H1 (cell line): ENCODE measurements at regions not wholly inside any gene's neighbourhood (a gene's known extent, or its start where the extent isn't known, plus 50 kb on each side); places are given as distances from the start of the nearest gene placed in this dataset.

Experiments used
- CTCF ChIA-PET: fragments of 300-600 bp; sonication (Branson Sonifier 250); formaldehyde crosslinking; loops from one replicate; lab custom pipeline; 2021; ENCODE audit not compliant: partially characterized antibody; lab: Charles Lee
- POLR2A ChIA-PET: fragments of 300-600 bp; sonication (Branson Sonifier 250); formaldehyde crosslinking; loops from one replicate; lab custom pipeline; 2021; ENCODE audit warnings: inconsistent platforms; ENCODE audit not compliant: partially characterized antibody; lab: Charles Lee
- DNase-seq, 2 experiments: peaks; one replicate each; pipeline versions ENCODE4 v3.0.0 to v3.0.0-alpha.2; 2010 to 2022; ENCODE audit warnings: low spot score in 2 of 2, low read depth in 1 of 2, mixed read lengths in 1 of 2
- FAIRE-seq: peaks from 2 replicates; lab custom pipeline; 2011; peaks lifted over from hg19 to GRCh38; lab: Jason Lieb, UNC
- H2AFZ ChIP-seq: 2 replicates; pipeline ENCODE4 v1.8.1; 2012; ENCODE audit warnings: low read length, inconsistent platforms
- H2AK5ac ChIP-seq: 2 replicates; pipeline ENCODE4 v1.6.1; 2013; ENCODE audit warnings: low read depth, low read length
- H2BK120ac ChIP-seq: replicated peaks from 2 replicates; pipeline ENCODE3; 2013; ENCODE audit warnings: low read depth, low read length, inconsistent platforms
- H2BK12ac ChIP-seq: 2 replicates; pipeline ENCODE4 v1.6.1; 2013; ENCODE audit warnings: low read depth, low read length
- H2BK15ac ChIP-seq: 2 replicates; pipeline ENCODE4 v1.6.1; 2013; ENCODE audit warnings: low read length
- H2BK20ac ChIP-seq: 2 replicates; pipeline ENCODE4 v1.6.1; 2013; ENCODE audit warnings: low read length
- H2BK5ac ChIP-seq: 2 replicates; pipeline ENCODE4 v1.6.1; 2013; ENCODE audit warnings: low read depth, low read length
- H3K14ac ChIP-seq: 2 replicates; pipeline ENCODE4 v1.6.1; 2013; ENCODE audit warnings: inconsistent platforms; ENCODE audit not compliant: insufficient read length
- H3K18ac ChIP-seq: 2 replicates; pipeline ENCODE4 v1.6.1; 2013; ENCODE audit warnings: low read length; ENCODE audit errors: extremely low read depth
- H3K23ac ChIP-seq: 2 replicates; pipeline ENCODE4 v1.6.1; 2013; ENCODE audit warnings: inconsistent platforms; ENCODE audit not compliant: insufficient read length
- H3K23me2 ChIP-seq: 2 replicates; pipeline ENCODE4 v1.6.1; 2013; ENCODE audit warnings: low read depth, low read length
- H3K27ac ChIP-seq: 2 replicates; pipeline ENCODE4 v1.6.1; 2011; ENCODE audit warnings: low read depth, low read length, inconsistent platforms
- H3K27me3 ChIP-seq, 4 experiments: replicated peaks in 1 of 4; 1 replicate in 1 of 4; 2 replicates in 3 of 4; pipeline versions ENCODE4 v1.6.1 to v1.8.1; 2011 to 2013; ENCODE audit warnings: low read length in 3 of 4, mild to moderate bottlenecking in 3 of 4, inconsistent platforms in 2 of 4, mixed read lengths in 2 of 4, moderate library complexity in 1 of 4; ENCODE audit not compliant: control insufficient read depth in 3 of 4, insufficient read depth in 3 of 4; ENCODE audit errors: extremely low read depth in 1 of 4
- H3K36me3 ChIP-seq, 4 experiments: 2 replicates each; pipeline versions ENCODE4 v1.6.1 to v1.8.1; 2011 to 2013; ENCODE audit warnings: mild to moderate bottlenecking in 4 of 4, low read length in 3 of 4, moderate library complexity in 2 of 4, control low read depth in 1 of 4, inconsistent platforms in 1 of 4; ENCODE audit not compliant: insufficient read depth in 4 of 4, control insufficient read depth in 2 of 4
- H3K4ac ChIP-seq: replicated peaks from 2 replicates; pipeline ENCODE3; 2013; ENCODE audit warnings: low read length, low read depth, mixed read lengths, inconsistent platforms; ENCODE audit not compliant: insufficient read length
- H3K4me1 ChIP-seq, 4 experiments: replicated peaks in 1 of 4; 1 replicate in 1 of 4; 2 replicates in 3 of 4; pipeline versions ENCODE4 v1.6.1 to v1.8.1; 2011 to 2013; ENCODE audit warnings: low read length in 3 of 4, inconsistent platforms in 2 of 4, mixed read lengths in 1 of 4; ENCODE audit not compliant: insufficient read depth in 4 of 4, control insufficient read depth in 3 of 4
- H3K4me2 ChIP-seq, 2 experiments: 2 replicates each; pipeline versions ENCODE4 v1.6.1 to v1.8.1; 2011 to 2013; ENCODE audit warnings: low read depth in 2 of 2, low read length in 2 of 2, control low read depth in 1 of 2, inconsistent platforms in 1 of 2, mild to moderate bottlenecking in 1 of 2; ENCODE audit not compliant: insufficient read depth in 1 of 2
- H3K4me3 ChIP-seq, 4 experiments: fragments of 200-600, 300-600 bp in 1 of 4; sonication (generic), shearing (Covaris generic), sonication (Bioruptor Twin) in 1 of 4; 2 replicates each; pipeline versions ENCODE4 v1.5.1 to v1.8.1; 2011 to 2016; ENCODE audit warnings: low read length in 4 of 4, low read depth in 3 of 4, control low read depth in 2 of 4, inconsistent platforms in 2 of 4, mild to moderate bottlenecking in 2 of 4, mixed read lengths in 1 of 4, moderate library complexity in 1 of 4; ENCODE audit not compliant: insufficient read depth in 2 of 4; ENCODE audit errors: extremely low read depth in 1 of 4
- H3K56ac ChIP-seq: replicated peaks from 2 replicates; pipeline ENCODE3; 2013; ENCODE audit warnings: low read depth, mild to moderate bottlenecking, mixed read lengths, low read length, inconsistent platforms; ENCODE audit not compliant: insufficient read length
- H3K79me1 ChIP-seq: 2 replicates; pipeline ENCODE4 v1.6.1; 2013; ENCODE audit warnings: low read depth, low read length, control low read depth
- H3K79me2 ChIP-seq, 2 experiments: 2 replicates each; pipeline versions ENCODE4 v1.6.1 to v1.8.1; 2012 to 2013; ENCODE audit warnings: low read length in 2 of 2, mild to moderate bottlenecking in 2 of 2, inconsistent platforms in 1 of 2; ENCODE audit not compliant: insufficient read depth in 2 of 2, control insufficient read depth in 1 of 2
- H3K9ac ChIP-seq, 4 experiments: replicated peaks in 1 of 4; 1 replicate in 1 of 4; 2 replicates in 3 of 4; pipeline versions ENCODE4 v1.6.1 to v1.8.1; 2011 to 2013; ENCODE audit warnings: low read depth in 3 of 4, low read length in 3 of 4, control low read depth in 2 of 4, mild to moderate bottlenecking in 2 of 4, moderate library complexity in 2 of 4, inconsistent platforms in 1 of 4; ENCODE audit errors: extremely low read depth in 1 of 4
- H3K9me3 ChIP-seq, 2 experiments: 2 replicates each; pipeline versions ENCODE4 v1.6.1 to v1.8.1; 2012 to 2013; ENCODE audit warnings: mild to moderate bottlenecking in 2 of 2, moderate library complexity in 2 of 2, control low read depth in 1 of 2, inconsistent platforms in 1 of 2, low read depth in 1 of 2, low read length in 1 of 2, mixed read lengths in 1 of 2; ENCODE audit not compliant: insufficient read depth in 2 of 2
- H4K20me1 ChIP-seq, 2 experiments: replicated peaks in 1 of 2; 2 replicates each; pipeline versions ENCODE3 to v1.8.1; 2011 to 2013; ENCODE audit warnings: inconsistent platforms in 2 of 2, low read length in 2 of 2, mild to moderate bottlenecking in 1 of 2; ENCODE audit not compliant: insufficient read depth in 2 of 2, control insufficient read depth in 1 of 2
- H4K5ac ChIP-seq: 2 replicates; pipeline ENCODE4 v1.6.1; 2013; ENCODE audit warnings: low read length, low read depth, mixed read lengths, inconsistent platforms; ENCODE audit not compliant: insufficient read length
- H4K8ac ChIP-seq: 2 replicates; pipeline ENCODE4 v1.8.0; 2013; ENCODE audit warnings: mild to moderate bottlenecking, moderate library complexity, low read length, inconsistent platforms; ENCODE audit not compliant: insufficient read depth; ENCODE audit errors: extremely low read depth
- H4K91ac ChIP-seq: replicated peaks from 2 replicates; pipeline ENCODE3; 2013; ENCODE audit warnings: low read length, mixed read lengths, inconsistent platforms; ENCODE audit not compliant: insufficient read length
- ATF2 ChIP-seq: IDR thresholded peaks from 2 replicates; pipeline ENCODE4 v1.6.1; 2012; ENCODE audit warnings: low read length, inconsistent platforms
- ATF3 ChIP-seq: IDR thresholded peaks from 2 replicates; pipeline ENCODE4 v1.6.1; 2011; ENCODE audit warnings: low read depth, mild to moderate bottlenecking, low read length; ENCODE audit not compliant: insufficient read depth
- CTCF ChIP-seq, 3 experiments: IDR thresholded peaks; 1 replicate in 2 of 3; 2 replicates in 1 of 3; pipeline versions ENCODE4 v1.5.1 to v1.6.1; 2011; ENCODE audit warnings: low read length in 3 of 3, mild to moderate bottlenecking in 3 of 3, inconsistent platforms in 2 of 3, low read depth in 1 of 3, moderate library complexity in 1 of 3; ENCODE audit not compliant: insufficient read depth in 1 of 3; ENCODE audit errors: control extremely low read depth in 1 of 3
- E2F6 ChIP-seq: IDR thresholded peaks from 2 replicates; pipeline ENCODE4 v1.6.1; 2012; ENCODE audit warnings: inconsistent platforms
- RBBP5 ChIP-seq: IDR thresholded peaks from 2 replicates; pipeline ENCODE4 v1.7.1; 2012; ENCODE audit warnings: low read depth, mild to moderate bottlenecking, inconsistent platforms, low read length, moderate library complexity, borderline replicate concordance
- RNF2 ChIP-seq: fragments of 200-900, 300-1000 bp; sonication (generic); IDR thresholded peaks from 2 replicates; pipeline ENCODE4 v1.7.1; 2016; ENCODE audit warnings: borderline replicate concordance, low read depth, mild to moderate bottlenecking, antibody characterized with exemption, low read length; ENCODE audit not compliant: poor library complexity, severe bottlenecking; ENCODE audit errors: missing control alignments
- SIX5 ChIP-seq: IDR thresholded peaks from 2 replicates; pipeline ENCODE4 v1.6.1; 2011; ENCODE audit warnings: mild to moderate bottlenecking, low read depth, low read length
- SUZ12 ChIP-seq: fragments of 200-600 bp; sonication (generic); IDR thresholded peaks from 2 replicates; pipeline ENCODE4 v1.6.1; 2012; ENCODE audit warnings: mild to moderate bottlenecking, inconsistent platforms, low read length, moderate library complexity, mixed read lengths
- TAF1 ChIP-seq: IDR thresholded peaks from 2 replicates; pipeline ENCODE4 v1.6.1; 2011; ENCODE audit warnings: mild to moderate bottlenecking, low read depth, low read length

GRCh38 chr6:56695702-56696101 is 53.0 kb upstream of the DST start:
- no peak overlapping the region for H2BK5ac ChIP-seq
- no peak overlapping the region for H4K8ac ChIP-seq
- no peak overlapping the region for H2BK20ac ChIP-seq
- ChIA-PET CTCF (interaction anchor here (3.9 kb wide), 1 partner anchor 57 kb away, joined by 22 read pairs; no protein-coding TSS in a partner anchor), POLR2A (no interaction called here)
- H3K18ac ChIP-seq: no peak overlapping the region
- H3K79me2 ChIP-seq: no peaks in the 10 kb centered on the region
- no peaks in the 10 kb centered on the region for H4K20me1 ChIP-seq
- no peaks in the 10 kb centered on the region for H3K79me1 ChIP-seq
- H3K27ac ChIP-seq: no peak overlapping the region
- DNase-seq (no peak), FAIRE-seq (no peak)
- no peak overlapping the region for H3K4ac ChIP-seq
- no peak overlapping the region for H3K4me2 ChIP-seq
- H4K91ac ChIP-seq: no peak overlapping the region
- H2AFZ ChIP-seq: no peak overlapping the region
- no peaks in the 10 kb centered on the region for H3K4me1 ChIP-seq
- H2BK15ac ChIP-seq: no peak overlapping the region
- no peak overlapping the region for H3K4me3 ChIP-seq
- H3K9ac ChIP-seq: no peak overlapping the region
- H2BK12ac ChIP-seq: no peak overlapping the region
- no peak overlapping the region for H2AK5ac ChIP-seq
- H4K5ac ChIP-seq: no peak overlapping the region
- H3K14ac ChIP-seq: no peak overlapping the region
- H2BK120ac ChIP-seq: no peak overlapping the region
- no peaks in the 10 kb centered on the region for H3K9me3 ChIP-seq
- H3K56ac ChIP-seq: no peak overlapping the region
- H3K36me3 ChIP-seq: no peaks in the 10 kb centered on the region; a peak in 2 of 8 replicates
- no peak overlapping the region for H3K23ac ChIP-seq
- H3K23me2 ChIP-seq: no peaks in the 10 kb centered on the region
- no peaks in the 10 kb centered on the region for H3K27me3 ChIP-seq
- no peak for TF ChIP-seq RNF2
- no peak for TF ChIP-seq RBBP5
- TF ChIP-seq SIX5: no peak
- no peak for TF ChIP-seq ATF2
- TF ChIP-seq ATF3: no peak
- no peak for TF ChIP-seq E2F6
- TF ChIP-seq TAF1: no peak
- TF ChIP-seq SUZ12: no peak
- TF ChIP-seq CTCF (IDR thresholded peaks at IDR 0.05; ENCODE audit: control extremely low read depth in 1 of 3, insufficient read depth in 1 of 3, low read depth in 1 of 3, low read length in 3 of 3): no peak
